Dedifferentiated amniotic fluid mesenchymal stem cell (primary cell): ENCODE measurements at regions not wholly inside any gene's neighbourhood (a gene's known extent, or its start where the extent isn't known, plus 50 kb on each side); places are given as distances from the start of the nearest gene placed in this dataset.
"Not testable (repeated sequence)": the region's sequence is repeated elsewhere in the genome, so short reads cannot be mapped to it uniquely, and the experiment has no call there.

Experiments
- DNase-seq: peaks from one replicate; pipeline ENCODE4 v3.0.0-alpha.2; 2016; ENCODE audit errors: extremely low spot score

- DNase-seq, result no peak
These were observed 100.8 kb downstream of the RRAGC start for GRCh38 chr1:38758820-38759219.

- no peak for DNase-seq
These were observed 112.5 kb downstream of the RRAGC start for GRCh38 chr1:38746941-38747600.

GRCh38 chr1:38746402-38746935 is 113.1 kb downstream of the RRAGC start:
- no peak for DNase-seq

GRCh38 chr1:38745476-38746401 is 113.8 kb downstream of the RRAGC start:
- no peak for DNase-seq

- no peak for DNase-seq
These were observed 114.9 kb downstream of the RRAGC start for GRCh38 chr1:38744452-38745350.

GRCh38 chr1:38743184-38743583 is 116.4 kb downstream of the RRAGC start:
- DNase-seq, result no peak

- no peak for DNase-seq
These were observed 118.2 kb downstream of the RRAGC start for GRCh38 chr1:38741341-38741740.

- peak; percentile 57 for DNase-seq
These were observed 119.1 kb downstream of the RRAGC start for GRCh38 chr1:38740487-38740886.

- no peak for DNase-seq
These were observed 121.4 kb downstream of the RRAGC start for GRCh38 chr1:38738207-38738606.

GRCh38 chr1:38736399-38736798 is 123.2 kb downstream of the RRAGC start:
- DNase-seq, result no peak

- peak; percentile 56 for DNase-seq
These were observed 123.9 kb downstream of the RRAGC start for GRCh38 chr1:38735651-38736161.

- no peak for DNase-seq
These were observed 125.8 kb downstream of the RRAGC start for GRCh38 chr1:38733761-38734160.

GRCh38 chr1:38730511-38731397 is 128.8 kb downstream of the RRAGC start:
- DNase-seq, result no peak

- no peak for DNase-seq
These were observed 131.0 kb downstream of the RRAGC start for GRCh38 chr1:38728585-38728908.

- DNase-seq, result peak; percentile 47
These were observed 131.6 kb downstream of the RRAGC start for GRCh38 chr1:38727684-38728584.

- not testable (repeated sequence) for DNase-seq
These were observed 134.1 kb downstream of the RRAGC start for GRCh38 chr1:38725321-38725961.

- no peak for DNase-seq
These were observed 135.1 kb downstream of the RRAGC start for GRCh38 chr1:38724160-38725131.

- DNase-seq, result no peak
These were observed 137.8 kb downstream of the RRAGC start for GRCh38 chr1:38721816-38722215.
